GM23248 (cell line): ENCODE measurements at regions not wholly inside any gene's neighbourhood (a gene's known extent, or its start where the extent isn't known, plus 50 kb on each side); places are given as distances from the start of the nearest gene placed in this dataset.

Experiments
- DNase-seq: peaks from one replicate; pipeline ENCODE4 v3.0.0-alpha.2; 2015
- H2AFZ ChIP-seq: fragments of 200-600 bp; sonication (generic); 2 replicates; pipeline ENCODE4 v1.6.1; 2016; ENCODE audit warnings: antibody characterized with exemption
- H3F3A ChIP-seq: fragments of 200-600 bp; sonication (generic); 2 replicates; pipeline ENCODE4 v1.6.1; 2016; ENCODE audit warnings: mild to moderate bottlenecking, antibody characterized with exemption, mixed run types; ENCODE audit not compliant: insufficient read depth
- H3K27ac ChIP-seq: fragments of 200-600 bp; sonication (generic); 2 replicates; pipeline ENCODE4 v1.5.1; 2016; ENCODE audit warnings: mild to moderate bottlenecking
- H3K27me3 ChIP-seq: fragments of 200-600 bp; sonication (generic); replicated peaks from 2 replicates; pipeline ENCODE4 v1.6.1; 2016; ENCODE audit warnings: mild to moderate bottlenecking; ENCODE audit not compliant: insufficient read depth
- H3K36me3 ChIP-seq: fragments of 200-600 bp; sonication (generic); 2 replicates; pipeline ENCODE4 v1.6.1; 2016; ENCODE audit warnings: low read depth, mild to moderate bottlenecking
- H3K4me1 ChIP-seq: fragments of 200-600 bp; sonication (generic); 2 replicates; pipeline ENCODE4 v1.6.1; 2016; ENCODE audit warnings: mild to moderate bottlenecking; ENCODE audit not compliant: insufficient read depth
- H3K4me2 ChIP-seq: fragments of 200-600 bp; sonication (generic); one replicate; pipeline ENCODE4 v1.6.1; 2016; ENCODE audit warnings: mild to moderate bottlenecking; ENCODE audit not compliant: unreplicated experiment
- H3K4me3 ChIP-seq: fragments of 200-600 bp; sonication (generic); 2 replicates; pipeline ENCODE4 v1.5.1; 2016; ENCODE audit warnings: mild to moderate bottlenecking
- H3K79me2 ChIP-seq: fragments of 200-600 bp; sonication (generic); 2 replicates; pipeline ENCODE4 v1.6.1; 2016; ENCODE audit warnings: mild to moderate bottlenecking; ENCODE audit not compliant: insufficient read depth
- H3K9ac ChIP-seq: fragments of 200-600 bp; sonication (generic); 2 replicates; pipeline ENCODE4 v1.6.1; 2016; ENCODE audit warnings: mild to moderate bottlenecking
- H3K9me2 ChIP-seq: fragments of 200-600 bp; sonication (generic); 2 replicates; pipeline ENCODE4 v1.6.1; 2016; ENCODE audit warnings: mixed run types, mild to moderate bottlenecking, moderate library complexity; ENCODE audit not compliant: insufficient read depth
- H3K9me3 ChIP-seq: fragments of 200-600 bp; sonication (generic); one replicate; pipeline ENCODE4 v1.6.1; 2017; ENCODE audit warnings: low read depth
- H4K20me1 ChIP-seq: fragments of 200-600 bp; sonication (generic); 2 replicates; pipeline ENCODE4 v1.6.0; 2016; ENCODE audit not compliant: insufficient read depth
- EZH2 ChIP-seq: fragments of 200-600 bp; sonication (generic); IDR thresholded peaks from 2 replicates; pipeline ENCODE4 v1.6.1; 2018; ENCODE audit warnings: antibody characterized with exemption, mild to moderate bottlenecking; ENCODE audit not compliant: insufficient read depth, poor library complexity, severe bottlenecking
- EZH2phosphoT487 ChIP-seq: fragments of 200-600 bp; sonication (generic); IDR thresholded peaks from 2 replicates; pipeline ENCODE4 v1.6.1; 2018; ENCODE audit warnings: antibody characterized with exemption, moderate library complexity, mild to moderate bottlenecking, low read depth; ENCODE audit not compliant: insufficient read depth
- WGBS, 2 experiments: methylation state at CpG; one replicate each; pipeline ENCODE4 v1.1.6; 2015 to 2017; ENCODE audit warnings: low lambda C conversion rate in 2 of 2, low coverage in 1 of 2; ENCODE audit errors: missing lambda C conversion rate in 2 of 2; 5-methylcytosine and 5-hydroxymethylcytosine counted together
- in situ Hi-C: fragments of 300-500 bp; cut with MboI; formaldehyde crosslinking; loops from 2 replicates; pipeline ENCODE4 v1.15.0; 2020

- TF ChIP-seq EZH2phosphoT487 = no peak
- TF ChIP-seq EZH2 = no peak
- no peak overlapping the region for H3K9ac ChIP-seq
- H4K20me1 ChIP-seq = no peaks in the 10 kb centered on the region
- no peak overlapping the region for H2AFZ ChIP-seq
- H3K9me2 ChIP-seq = no peaks in the 10 kb centered on the region
- no peak for DNase-seq
- in situ Hi-C loops = no loop called here
- WGBS, 2 experiments = 67 to 72% methylated on average over 46 to 53 of the region's 53 CpGs
- H3F3A ChIP-seq = no peaks in the 10 kb centered on the region
- no peak overlapping the region for H3K27ac ChIP-seq
- H3K9me3 ChIP-seq = no peaks in the 10 kb centered on the region
- H3K79me2 ChIP-seq = no peaks in the 10 kb centered on the region
- H3K4me3 ChIP-seq = no peak overlapping the region
- no peaks in the 10 kb centered on the region for H3K4me1 ChIP-seq
- no peaks in the 10 kb centered on the region for H3K36me3 ChIP-seq
- H3K4me2 ChIP-seq = no peak overlapping the region
- no peaks in the 10 kb centered on the region for H3K27me3 ChIP-seq
Measured at GRCh38 chr5:12794476-12795332, 890.5 kb upstream of the CTNND2 start.

GRCh38 chr5:12793373-12793772, 889.1 kb upstream of the CTNND2 start:
- Histone ChIP-seq H3K9me2 (no peaks in the 10 kb centered on the region), H4K20me1 (no peaks in the 10 kb centered on the region), H3K9ac (no peak overlapping the region), H3F3A (no peaks in the 10 kb centered on the region), H3K79me2 (no peaks in the 10 kb centered on the region), H2AFZ (no peak overlapping the region), H3K4me2 (no peak overlapping the region), H3K27ac (no peak overlapping the region), H3K27me3 (no peaks in the 10 kb centered on the region), H3K36me3 (no peaks in the 10 kb centered on the region), H3K4me1 (no peaks in the 10 kb centered on the region), H3K9me3 (no peaks in the 10 kb centered on the region), H3K4me3 (no peak overlapping the region)
- in situ Hi-C loops = no loop called here
- WGBS, 2 experiments = 46 to 57% methylated on average over 1 of the region's 1 CpG
- TF ChIP-seq EZH2 (no peak), EZH2phosphoT487 (no peak)
- DNase-seq = no peak

GRCh38 chr5:12780536-12780935, 876.3 kb upstream of the CTNND2 start:
- H3K9ac ChIP-seq = no peak overlapping the region
- no peaks in the 10 kb centered on the region for H3K36me3 ChIP-seq
- H3K4me3 ChIP-seq = no peak overlapping the region
- no peak for DNase-seq
- no peaks in the 10 kb centered on the region for H3K27me3 ChIP-seq
- no peaks in the 10 kb centered on the region for H3F3A ChIP-seq
- 23 to 27% methylated on average over 5 of the region's 5 CpGs for WGBS, 2 experiments
- no peak overlapping the region for H2AFZ ChIP-seq
- in situ Hi-C loops = no loop called here
- H4K20me1 ChIP-seq = no peaks in the 10 kb centered on the region
- no peak overlapping the region for H3K4me2 ChIP-seq
- H3K27ac ChIP-seq = no peak overlapping the region
- no peaks in the 10 kb centered on the region for H3K9me2 ChIP-seq
- H3K4me1 ChIP-seq = no peaks in the 10 kb centered on the region
- no peaks in the 10 kb centered on the region for H3K79me2 ChIP-seq
- H3K9me3 ChIP-seq = no peaks in the 10 kb centered on the region
- TF ChIP-seq EZH2phosphoT487 = no peak
- no peak for TF ChIP-seq EZH2

DNA sequence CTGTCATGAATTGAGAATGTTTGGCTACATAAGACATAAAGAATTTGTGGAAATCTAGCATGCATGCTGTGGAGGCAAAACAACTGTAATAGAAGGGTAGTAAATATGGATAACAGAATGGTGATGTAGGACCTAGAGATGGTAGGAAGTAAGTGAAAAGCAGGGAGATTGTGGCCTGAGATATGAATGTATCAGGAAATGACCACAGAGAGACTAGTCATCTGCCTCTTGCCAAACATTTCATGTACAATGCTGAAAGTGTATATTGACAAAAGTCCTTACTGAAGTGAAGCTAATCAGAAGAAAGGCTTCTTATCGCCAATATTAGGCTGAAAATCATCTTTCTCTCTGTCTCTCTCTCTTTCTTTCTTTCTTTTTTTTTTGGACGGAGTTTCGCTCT, 873.1 kb upstream of the CTNND2 start:
- Histone ChIP-seq H3K9me3 (no peaks in the 10 kb centered on the region), H2AFZ (no peak overlapping the region), H3K4me2 (no peak overlapping the region), H3K9ac (no peak overlapping the region), H3K27me3 (no peaks in the 10 kb centered on the region), H3F3A (no peaks in the 10 kb centered on the region), H4K20me1 (no peaks in the 10 kb centered on the region), H3K27ac (no peak overlapping the region), H3K4me1 (no peaks in the 10 kb centered on the region), H3K4me3 (no peak overlapping the region), H3K79me2 (no peaks in the 10 kb centered on the region), H3K36me3 (no peaks in the 10 kb centered on the region), H3K9me2 (no peaks in the 10 kb centered on the region)
- in situ Hi-C loops = no loop called here
- no peak for DNase-seq
- 34 to 51% methylated on average over 3 of the region's 3 CpGs for WGBS, 2 experiments
- no peak for TF ChIP-seq EZH2
- TF ChIP-seq EZH2phosphoT487 = no peak

DNA sequence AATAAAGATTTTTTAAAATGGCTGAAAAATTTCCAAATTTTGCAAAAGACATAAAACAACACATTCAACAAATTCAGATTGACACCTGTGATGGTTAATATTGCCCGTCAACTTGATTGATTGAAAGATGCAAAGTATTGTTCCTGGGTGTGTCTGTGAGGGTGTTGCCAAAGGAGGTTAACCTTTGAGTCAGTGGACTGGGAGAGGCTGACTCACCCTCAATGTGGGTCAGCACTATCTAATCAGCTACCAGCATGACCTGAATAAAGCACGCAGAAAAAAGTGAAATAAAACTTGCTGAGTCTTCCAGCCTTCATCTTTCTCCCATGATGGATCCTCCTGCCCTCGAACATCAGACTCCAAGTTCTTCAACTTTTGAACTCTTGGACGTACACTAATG, 868.0 kb upstream of the CTNND2 start:
- no peaks in the 10 kb centered on the region for H3K4me1 ChIP-seq
- no peaks in the 10 kb centered on the region for H3F3A ChIP-seq
- whole genome bisulfite sequencing, 2 experiments = 6 to 9% methylated on average over 4 of the region's 4 CpGs
- no peaks in the 10 kb centered on the region for H3K9me3 ChIP-seq
- no peak for DNase-seq
- H3K79me2 ChIP-seq = no peaks in the 10 kb centered on the region
- no peak overlapping the region for H3K4me2 ChIP-seq
- no peaks in the 10 kb centered on the region for H3K36me3 ChIP-seq
- no peak overlapping the region for H3K9ac ChIP-seq
- no peaks in the 10 kb centered on the region for H3K9me2 ChIP-seq
- H4K20me1 ChIP-seq = no peaks in the 10 kb centered on the region
- H3K27me3 ChIP-seq = no peaks in the 10 kb centered on the region
- H3K27ac ChIP-seq = no peak overlapping the region
- H3K4me3 ChIP-seq = no peak overlapping the region
- no peak overlapping the region for H2AFZ ChIP-seq
- TF ChIP-seq EZH2phosphoT487 (no peak), EZH2 (no peak)
- in situ Hi-C loops = no loop called here
